ENCODE measurements at regions not wholly inside any gene's neighbourhood (a gene's known extent, or its start where the extent isn't known, plus 50 kb on each side); places are given as distances from the start of the nearest gene placed in this dataset.
"Not testable (repeated sequence)": the region's sequence is repeated elsewhere in the genome, so short reads cannot be mapped to it uniquely, and the experiment has no call there.

DNA sequence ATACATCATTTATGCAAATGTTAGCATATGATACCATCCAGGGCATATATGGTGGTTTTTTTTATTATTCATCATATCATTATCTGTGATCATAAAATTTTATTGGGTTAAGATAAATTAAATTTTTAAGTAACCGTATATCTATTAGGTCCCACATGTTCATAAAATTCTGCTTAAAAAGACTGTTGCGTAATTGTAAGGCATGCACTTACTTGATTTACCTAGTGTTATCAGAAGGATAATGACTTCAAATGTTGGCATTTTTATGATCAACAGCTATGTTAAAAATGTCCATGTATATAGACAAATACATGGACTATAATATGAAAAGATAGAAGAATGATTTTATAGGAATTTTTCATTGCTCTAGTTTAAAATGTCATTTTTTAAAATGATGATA lies 1625.5 kb upstream of the CELF4 start:
- no peak for DNase-seq (ENCODE audit: low read depth, low spot score)

DNA sequence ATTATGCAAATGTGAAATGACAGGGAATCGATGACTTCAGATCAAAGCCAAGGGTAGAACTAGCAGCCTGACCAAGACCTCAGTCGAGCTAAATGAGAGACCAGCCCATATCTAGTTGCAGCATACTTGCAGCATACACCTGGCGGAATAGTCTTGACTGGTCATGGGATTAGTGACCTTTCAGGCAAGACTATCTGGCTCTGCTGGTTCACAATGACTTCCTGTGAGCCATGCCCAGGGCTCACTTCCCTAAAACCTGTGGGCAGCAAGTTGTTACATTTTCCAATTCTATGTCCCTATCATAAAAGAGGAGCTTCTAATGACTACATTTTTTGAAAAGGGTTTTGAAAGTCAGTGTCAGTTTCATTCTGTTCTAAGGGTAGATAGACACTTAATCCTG lies 1624.9 kb upstream of the CELF4 start:
- no peak for DNase-seq (ENCODE audit: low read depth, low spot score)

DNA sequence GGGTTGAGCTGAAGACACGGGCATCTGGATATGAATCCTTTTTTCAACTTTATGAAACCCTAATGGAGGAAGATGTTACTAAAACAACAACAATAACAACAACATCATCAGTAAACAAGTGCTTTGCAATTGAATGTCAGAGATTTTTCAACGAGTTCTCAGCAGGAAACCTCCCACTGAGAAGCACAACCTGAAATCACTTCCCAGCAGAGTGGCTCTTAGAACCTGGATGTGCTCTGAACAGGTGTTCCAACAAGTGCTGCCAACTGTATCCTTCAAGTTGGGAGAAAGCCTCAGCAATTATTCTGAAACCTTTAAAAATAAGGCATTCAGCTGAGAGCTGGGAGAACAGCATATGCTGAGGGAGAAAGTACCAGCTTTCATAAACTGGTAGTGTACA lies 1622.7 kb upstream of the CELF4 start:
- DNase-seq (ENCODE audit: low read depth, low spot score) = no peak

DNA sequence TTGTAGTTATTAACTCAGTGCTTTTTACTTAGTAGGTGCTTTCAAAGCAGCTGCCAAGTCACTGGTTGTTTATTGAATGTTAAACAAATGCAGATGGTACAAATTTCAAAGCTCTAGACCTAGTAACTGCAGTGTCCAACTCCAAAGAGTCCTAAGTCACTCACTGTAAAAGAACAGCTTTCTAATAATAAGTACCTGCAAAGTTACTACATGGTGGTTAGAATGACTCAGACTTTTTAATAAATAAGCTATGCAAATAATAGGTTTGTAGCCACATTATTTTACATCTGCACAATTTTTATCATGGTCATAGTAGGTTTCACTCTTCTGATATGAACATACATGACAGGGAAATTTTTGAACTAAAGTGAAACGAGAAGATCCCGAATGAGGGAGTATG lies 1620.4 kb upstream of the CELF4 start:
- DNase-seq (ENCODE audit: low read depth, low spot score) = no peak

DNA sequence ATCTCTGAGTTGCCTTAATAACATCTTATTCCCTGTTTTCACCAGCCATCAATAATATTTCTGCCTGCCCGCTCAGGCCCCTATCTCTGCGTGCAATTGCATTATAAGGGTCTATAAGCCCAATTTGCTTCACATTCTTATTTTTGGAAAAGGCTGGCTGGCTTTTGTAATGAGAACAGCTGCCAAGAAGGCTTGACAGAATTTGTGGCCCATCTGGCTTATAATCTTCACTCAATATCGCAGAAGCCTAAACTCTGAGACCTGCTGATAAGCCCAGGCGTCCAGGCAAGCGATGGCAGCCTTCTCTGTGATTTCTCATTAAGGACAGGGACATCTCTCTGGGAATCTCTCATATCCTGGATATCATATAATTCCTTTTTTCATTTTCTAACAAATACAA lies 1618.6 kb upstream of the CELF4 start:
- DNase-seq (ENCODE audit: low read depth, low spot score) = no peak

DNA sequence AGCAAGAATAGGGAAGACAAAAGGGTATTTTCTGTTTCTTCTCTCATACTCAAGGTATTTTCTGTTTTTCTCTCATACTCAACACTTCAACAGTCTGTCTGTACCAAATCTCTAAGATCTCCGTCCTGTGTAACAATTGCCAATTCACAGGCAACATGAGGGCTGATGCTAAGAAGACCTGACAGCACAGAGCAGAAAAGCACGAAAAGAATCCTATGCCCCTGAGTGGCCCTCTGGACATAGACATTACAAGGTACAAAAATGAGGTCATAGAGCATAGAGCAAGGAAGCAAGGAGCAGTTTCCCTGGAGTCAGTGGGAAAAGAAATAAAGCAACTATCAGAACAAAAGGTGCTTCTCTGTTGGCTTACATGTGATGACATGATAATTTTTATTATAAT lies 1612.6 kb upstream of the CELF4 start:
- DNase-seq (ENCODE audit: low read depth, low spot score) = no peak

DNA sequence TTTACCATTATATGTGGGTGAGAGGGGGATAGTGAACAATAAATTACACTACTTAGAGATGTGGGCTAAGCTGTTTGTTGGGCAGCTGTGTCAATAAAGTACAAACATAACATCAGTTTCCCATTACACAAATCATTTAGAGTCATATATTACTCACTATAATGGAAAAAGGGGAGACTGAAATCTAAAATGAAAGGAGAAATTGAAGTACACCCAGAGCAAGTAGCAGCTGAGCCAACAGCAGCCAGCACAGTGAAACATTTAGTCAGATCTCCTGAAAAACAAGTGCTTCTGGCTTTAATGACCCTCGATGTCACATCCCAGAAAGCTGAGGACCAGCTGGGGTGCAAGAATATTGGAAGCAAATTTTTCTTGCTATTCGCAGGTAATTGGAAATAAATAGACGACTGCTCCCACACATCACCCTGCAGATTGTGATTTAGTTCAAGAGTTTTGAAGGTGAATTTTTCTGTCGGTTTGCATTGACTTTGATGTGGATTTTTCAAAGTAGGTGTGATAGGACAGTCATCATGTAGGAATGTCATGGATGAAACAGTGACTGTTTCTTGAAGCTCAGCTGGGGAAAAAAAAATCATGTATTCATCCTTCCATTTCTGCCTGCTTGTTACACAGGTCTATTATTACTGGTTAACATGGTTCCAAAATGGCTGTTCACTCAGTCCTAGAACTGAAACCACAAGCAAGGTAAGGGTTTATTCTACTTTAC lies 1607.3 kb upstream of the CELF4 start:
- no peak for DNase-seq (ENCODE audit: low read depth, low spot score)

DNA sequence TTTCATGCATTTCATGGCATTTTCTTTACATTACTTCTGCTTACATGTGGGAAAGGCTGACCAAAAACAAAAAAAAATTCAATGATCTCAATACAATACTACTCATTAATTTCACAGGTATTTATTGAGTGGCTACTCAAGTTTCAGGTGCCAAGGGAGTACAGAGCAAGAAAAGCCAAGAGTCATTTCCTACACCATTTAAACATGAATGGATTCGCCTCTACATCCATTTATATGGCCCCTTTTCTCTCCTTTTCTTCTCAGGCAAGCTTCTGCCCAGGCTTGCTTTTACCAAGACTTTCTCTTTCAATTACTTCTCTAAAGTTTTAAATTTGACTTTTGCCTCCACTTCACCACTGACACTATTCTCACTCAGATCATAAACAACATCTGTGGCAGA lies 1603.1 kb upstream of the CELF4 start:
- no peak for DNase-seq (ENCODE audit: low read depth, low spot score)

DNA sequence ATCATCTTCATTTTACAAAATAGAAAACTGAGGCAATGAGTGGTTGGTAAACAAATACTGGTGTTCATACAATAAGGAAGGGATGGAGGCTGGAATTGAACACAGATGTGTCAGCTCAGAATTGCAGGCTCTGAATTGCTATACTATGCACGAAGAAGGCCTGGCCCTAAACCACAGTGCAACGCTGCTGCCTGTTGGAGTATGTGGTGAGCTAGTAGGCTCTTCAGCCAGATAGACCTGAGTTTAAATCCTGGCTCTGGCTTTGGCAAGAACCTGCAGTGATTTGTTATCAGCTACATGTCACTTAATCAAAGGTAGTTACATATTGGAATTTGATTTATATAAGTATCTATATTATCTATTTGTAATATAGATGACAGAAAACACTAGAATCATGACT lies 1602.4 kb upstream of the CELF4 start:
- DNase-seq (ENCODE audit: low read depth, low spot score) = no peak

DNA sequence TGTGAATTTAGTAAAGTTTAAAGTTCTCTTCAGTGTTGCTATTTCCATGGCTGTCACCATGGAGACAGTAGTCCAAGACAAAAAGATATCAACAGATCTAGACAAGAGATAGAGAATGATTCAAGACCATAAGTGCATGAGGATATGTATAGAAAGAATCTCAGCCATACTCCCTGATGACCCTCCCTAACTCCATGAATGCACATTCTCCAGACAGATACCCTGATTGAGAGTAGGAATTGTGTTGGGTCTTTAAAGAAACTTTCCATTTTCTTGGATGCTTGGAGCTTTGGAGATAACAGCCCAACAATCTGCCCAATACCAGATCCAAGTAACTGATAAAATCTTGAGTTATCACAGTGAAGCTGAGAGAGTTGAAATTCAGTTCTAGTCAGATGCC lies 1601.2 kb upstream of the CELF4 start:
- DNase-seq (ENCODE audit: low read depth, low spot score) = no peak

DNA sequence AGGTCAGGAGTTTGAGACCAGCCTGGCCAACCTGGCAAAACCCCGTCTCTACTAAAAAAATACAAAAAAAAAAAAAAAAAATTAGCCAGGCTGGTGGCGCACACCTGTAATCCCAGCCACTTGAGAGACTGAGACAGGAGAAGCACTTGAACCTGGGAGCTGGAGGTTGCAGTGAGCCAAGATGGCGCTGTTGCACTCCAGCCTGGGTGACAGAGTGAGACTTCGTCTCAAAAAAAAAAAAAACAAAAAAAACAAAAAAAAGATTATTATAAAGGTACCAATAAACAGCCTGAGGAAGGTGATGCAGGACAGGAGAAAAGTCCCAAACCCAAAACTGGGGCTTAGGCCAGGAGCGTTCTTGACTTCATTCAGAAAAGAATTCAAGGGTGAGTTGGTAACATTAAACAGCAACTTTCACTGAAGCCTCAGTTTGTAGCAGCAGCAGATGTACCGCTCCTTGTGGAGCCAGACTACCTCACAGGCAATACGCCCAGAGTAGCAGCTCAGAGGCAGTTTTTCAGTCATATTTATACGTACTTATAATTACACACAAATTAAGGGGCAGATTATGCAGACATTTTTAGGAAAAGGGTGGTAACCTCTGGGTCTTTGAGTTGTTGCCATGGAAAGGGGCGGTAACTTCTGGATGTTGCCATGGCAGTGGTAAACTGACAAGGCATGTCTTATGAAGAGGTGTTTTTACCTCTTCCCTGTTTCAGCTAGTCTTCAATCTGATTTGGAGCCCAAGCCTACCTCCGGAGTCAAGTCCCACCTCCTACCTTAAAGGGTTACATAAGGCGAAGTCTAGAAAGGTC lies 1596.6 kb upstream of the CELF4 start:
- DNase-seq (ENCODE audit: low read depth, low spot score) = no peak

DNA sequence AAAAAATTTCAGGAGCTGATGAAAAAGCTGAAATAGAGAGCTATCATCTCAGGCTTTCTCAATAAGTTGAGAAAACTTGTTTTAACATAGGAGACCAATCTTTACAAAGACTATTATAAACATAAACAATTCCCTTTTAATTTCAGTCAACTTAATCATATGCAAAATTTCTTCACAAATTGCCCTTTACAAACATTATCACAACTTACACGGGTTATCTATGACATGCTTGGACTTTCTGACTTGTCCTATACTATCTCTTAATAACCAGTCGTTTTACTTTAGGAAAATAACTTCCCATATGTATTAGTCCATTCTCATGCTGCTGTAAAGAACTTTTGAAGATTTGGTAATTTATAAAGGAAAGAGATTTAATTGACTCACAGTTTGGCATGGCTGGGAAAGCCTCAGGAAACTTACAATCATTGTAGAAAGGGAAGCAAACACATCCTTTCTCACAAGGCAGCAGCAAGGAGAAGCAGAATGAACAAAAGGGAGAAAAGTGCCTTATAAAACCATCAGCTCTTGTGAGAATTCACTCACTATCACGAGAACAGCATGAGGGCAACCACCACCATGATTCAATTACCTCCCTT lies 1583.7 kb upstream of the CELF4 start:
- no peak for DNase-seq (ENCODE audit: low read depth, low spot score)

DNA sequence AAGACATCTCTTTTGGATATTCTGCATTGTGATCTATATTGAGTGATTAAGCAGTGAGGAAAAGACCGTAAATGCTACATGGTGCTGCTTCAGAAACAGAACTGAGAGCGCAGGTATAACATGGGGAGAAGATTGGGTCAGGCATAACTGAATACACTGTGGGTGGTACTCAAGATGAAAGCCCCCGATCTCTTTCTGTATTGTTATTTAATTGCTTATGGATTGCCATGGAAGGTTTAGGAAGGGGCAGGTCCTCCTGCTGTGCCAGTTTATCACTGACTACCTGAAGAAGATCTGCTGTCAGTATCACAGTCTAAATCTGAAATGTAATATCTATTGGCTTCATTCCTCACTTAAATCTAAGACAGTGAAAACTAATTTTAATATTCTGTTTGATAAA lies 1568.7 kb upstream of the CELF4 start:
- DNase-seq (ENCODE audit: low read depth, low spot score) = no peak

DNA sequence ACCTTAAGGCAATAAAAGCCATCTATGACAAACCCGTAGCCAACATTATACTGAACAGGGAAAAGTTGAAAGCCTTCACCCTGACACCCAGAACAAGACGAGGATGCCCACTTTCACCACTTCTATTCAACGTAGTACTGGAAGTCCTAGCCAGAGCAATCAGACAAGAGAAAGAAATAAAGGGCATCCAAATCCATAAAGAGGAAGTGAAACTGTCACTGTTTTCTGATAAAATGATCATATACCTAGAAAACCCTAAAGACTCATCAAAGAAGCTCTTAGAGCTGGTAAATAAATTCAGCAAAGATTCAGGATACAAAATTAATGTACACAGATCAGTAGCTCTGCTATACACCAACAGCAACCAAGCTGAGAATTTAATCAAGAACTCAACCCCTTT lies 1561.9 kb upstream of the CELF4 start:
- DNase-seq (ENCODE audit: low read depth, low spot score) = not testable (repeated sequence)

DNA sequence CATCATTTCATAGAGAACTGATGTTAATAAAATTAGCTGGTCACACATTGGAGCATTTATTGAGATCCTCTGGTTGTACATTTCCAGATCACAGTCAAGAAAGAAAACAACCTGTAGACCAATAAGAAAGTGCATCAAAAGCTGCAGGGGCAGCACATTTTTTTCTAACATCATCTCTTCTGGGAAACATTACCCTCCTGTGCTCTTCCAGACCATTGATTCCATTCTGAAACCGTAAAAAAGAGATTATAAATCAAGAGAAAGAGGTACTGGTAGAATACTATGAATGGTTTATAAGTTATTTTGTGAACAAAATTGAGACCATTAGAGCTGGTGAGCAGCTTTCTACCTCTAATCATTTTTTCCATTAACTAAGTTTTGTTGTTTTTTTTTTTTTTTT lies 1548.2 kb upstream of the CELF4 start:
- DNase-seq (ENCODE audit: low read depth, low spot score) = no peak

DNA sequence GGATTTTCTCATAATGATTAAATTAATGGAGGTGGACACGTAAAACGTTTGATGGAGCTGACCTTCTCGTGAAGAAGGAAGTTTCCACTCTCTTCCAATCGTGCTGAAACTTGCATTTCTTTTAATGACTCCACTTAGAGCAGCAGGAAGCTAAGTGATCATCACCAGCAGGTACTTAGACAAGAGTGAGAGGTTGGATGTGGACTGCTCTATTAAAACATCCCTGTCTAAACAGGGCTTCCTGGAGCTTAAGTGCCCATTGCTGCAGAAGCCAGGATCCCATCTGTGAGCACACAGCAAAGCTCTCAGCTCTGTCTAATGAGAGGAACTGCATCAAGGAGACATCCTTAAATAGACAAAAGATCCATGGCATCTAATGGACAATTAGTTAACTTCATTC lies 1539.5 kb upstream of the CELF4 start:
- DNase-seq (ENCODE audit: low read depth, low spot score) = no peak

DNA sequence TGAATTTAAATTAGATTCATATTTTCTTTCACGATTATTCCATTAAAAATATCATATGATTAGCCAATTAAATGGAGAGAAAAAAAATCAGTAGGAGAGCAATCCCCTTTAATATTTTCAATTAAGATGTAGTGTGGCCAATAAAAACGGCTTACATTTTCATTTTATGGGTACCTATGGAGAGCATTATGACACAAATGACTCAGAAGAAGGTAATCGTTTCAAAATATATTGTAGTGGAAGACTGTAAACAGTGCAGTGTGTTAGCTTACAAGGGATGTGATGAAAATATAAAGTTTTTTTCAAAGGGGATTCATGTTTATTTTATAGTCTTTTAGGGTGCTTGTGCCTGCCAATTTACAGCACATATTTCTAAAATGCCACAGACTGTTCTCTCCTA lies 1507.4 kb upstream of the CELF4 start:
- no peak for DNase-seq (ENCODE audit: low read depth, low spot score)

DNA sequence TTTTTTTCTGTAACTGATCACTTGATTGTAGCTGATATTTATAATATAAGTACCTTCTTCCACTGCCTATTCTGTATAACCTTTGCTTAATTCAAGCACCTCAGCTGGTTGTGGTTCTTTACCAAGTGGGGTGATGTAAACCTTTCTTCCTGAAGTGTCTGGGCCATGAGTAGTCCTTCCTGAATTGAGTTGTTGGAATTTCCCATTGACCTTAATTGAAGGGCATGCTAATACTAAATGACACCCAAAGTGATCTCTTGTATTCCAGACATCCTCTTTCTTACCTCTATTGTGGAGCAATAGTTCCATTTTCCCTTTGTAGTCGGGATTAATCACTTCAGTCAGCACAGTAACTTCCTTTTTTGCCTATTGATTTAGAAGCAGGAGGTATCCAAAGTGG lies 1496.8 kb upstream of the CELF4 start:
- DNase-seq (ENCODE audit: low read depth, low spot score) = no peak

DNA sequence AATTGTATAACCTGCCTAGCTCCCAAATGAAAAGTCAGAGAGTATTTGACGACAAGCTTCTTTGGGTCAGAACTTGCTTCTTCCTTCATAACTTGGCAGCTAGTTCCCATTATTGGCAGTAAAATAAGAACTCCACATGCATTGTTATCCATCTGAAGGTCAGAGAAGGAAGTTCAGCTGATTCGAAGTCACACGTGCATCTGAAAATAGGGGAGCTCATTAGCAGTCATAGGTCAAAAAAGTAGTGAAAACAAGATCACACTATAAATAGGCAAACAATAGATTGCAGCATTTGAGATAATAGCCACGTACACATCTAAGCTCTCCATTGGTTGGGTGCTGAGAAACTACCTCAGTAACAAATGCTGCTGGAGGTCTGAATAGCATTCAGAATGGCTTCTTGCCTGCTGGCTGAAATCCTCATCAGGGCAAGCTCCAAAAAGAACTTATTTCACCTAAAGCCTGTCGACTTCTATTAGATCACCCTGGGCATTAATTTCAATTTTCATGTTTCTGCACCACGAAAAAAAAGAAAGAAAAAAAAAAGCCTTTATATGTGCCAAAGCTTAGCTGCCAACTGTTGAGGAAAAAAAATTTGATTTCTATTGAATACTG lies 1492.9 kb upstream of the CELF4 start:
- no peak for DNase-seq (ENCODE audit: low read depth, low spot score)

DNA sequence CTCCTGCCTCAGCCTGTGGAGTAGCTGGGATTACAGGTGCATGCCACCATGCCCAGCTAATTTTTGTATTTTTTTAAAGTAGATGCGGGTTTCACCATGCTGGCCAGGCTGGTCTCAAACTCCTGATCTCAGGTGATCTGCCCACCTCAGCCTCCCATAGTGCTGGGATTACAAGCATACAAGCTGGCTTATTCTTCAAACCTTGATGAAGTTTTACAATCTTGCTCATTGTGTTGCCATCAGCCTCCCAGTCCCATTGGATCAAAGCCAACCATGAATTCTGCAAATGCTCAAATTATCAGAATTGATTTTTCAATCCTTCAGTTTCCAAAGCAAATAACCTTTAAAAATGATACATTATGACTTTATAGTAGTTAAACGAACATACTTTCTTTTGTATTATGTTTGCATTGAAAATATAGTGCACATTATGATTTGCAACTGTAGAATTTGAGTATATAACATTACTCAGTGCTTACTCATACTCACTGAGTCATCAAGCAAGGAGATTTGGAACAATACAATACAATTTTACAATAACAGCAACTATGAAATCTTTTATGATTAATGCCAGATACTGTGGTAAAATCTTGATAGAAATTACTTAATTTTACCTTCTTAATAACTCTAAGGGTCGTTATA lies 1491.9 kb upstream of the CELF4 start:
- no peak for DNase-seq (ENCODE audit: low read depth, low spot score)

DNA sequence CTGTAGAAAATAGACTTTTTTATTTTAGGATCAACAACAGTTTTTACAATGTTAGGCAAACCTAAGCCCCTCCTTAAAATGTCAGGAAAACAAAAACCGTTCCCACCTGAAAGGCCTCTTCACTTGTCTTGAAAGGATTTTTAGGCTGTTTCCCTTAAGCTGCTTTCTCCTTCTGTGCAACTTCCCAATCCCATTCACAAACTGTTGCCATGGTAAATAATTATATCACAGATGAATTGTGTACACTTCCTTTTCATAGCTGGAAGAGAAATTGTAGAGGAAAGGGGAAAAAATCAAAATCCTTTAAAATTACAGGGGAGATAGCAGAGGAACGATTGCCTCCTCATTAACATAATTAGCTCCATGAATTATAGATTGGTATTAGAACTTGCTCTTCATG lies 1488.0 kb upstream of the CELF4 start:
- DNase-seq (ENCODE audit: low read depth, low spot score) = no peak

DNA sequence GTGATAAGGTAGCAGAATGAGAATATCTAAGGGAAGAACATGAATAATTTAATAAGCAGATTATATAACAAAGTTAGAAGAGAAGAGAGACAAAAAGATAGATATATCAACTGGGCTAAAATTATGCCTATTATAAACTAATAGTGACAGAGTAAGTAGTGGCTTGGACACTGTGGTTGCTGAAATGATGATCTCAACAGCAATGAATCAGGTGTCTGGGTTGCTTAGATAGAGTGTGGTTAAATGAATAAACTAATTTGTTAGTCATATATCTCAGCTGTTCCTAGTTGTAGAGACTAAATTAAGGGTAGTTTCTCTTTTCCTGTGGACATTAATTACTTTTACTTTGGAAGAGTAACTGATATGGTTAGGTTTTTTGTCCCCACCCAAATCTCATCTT lies 1485.4 kb upstream of the CELF4 start:
- no peak for DNase-seq (ENCODE audit: low read depth, low spot score)

All from iPS DF 19.7 (cell line).